SK-N-SH (cell line): ENCODE measurements at regions not wholly inside any gene's neighbourhood (a gene's known extent, or its start where the extent isn't known, plus 50 kb on each side); places are given as distances from the start of the nearest gene placed in this dataset.

Experiments
- CTCF ChIA-PET: fragments of 300-600, 350-600 bp; formaldehyde crosslinking; extraction: SDS; loops from one replicate; lab custom pipeline; 2021; lab: Yijun Ruan, JAX
- POLR2A ChIA-PET: fragments of 350-600 bp; sonication (Branson Sonifier 250); formaldehyde crosslinking; extraction: SDS; loops from one replicate; lab custom pipeline; 2020; ENCODE audit warnings: antibody characterized with exemption, inconsistent platforms; lab: Yijun Ruan, JAX
- DNase-seq: peaks from one replicate; pipeline ENCODE4 v3.0.0; 2012
- H2AFZ ChIP-seq: fragments of 200-600 bp; sonication (generic); 2 replicates; pipeline ENCODE4 v1.8.1; 2016; ENCODE audit warnings: antibody characterized with exemption, mild to moderate bottlenecking, low read depth
- H3F3A ChIP-seq: fragments of 200-600 bp; sonication (generic); replicated peaks from 2 replicates; pipeline ENCODE3; 2016; ENCODE audit warnings: antibody characterized with exemption, mild to moderate bottlenecking; ENCODE audit not compliant: insufficient read depth
- H3K27ac ChIP-seq, 2 experiments: fragments of 200-500 bp in 1 of 2; fragments of 200-600 bp in 1 of 2; sonication (Bioruptor generic) in 1 of 2; sonication (generic), shearing (Covaris generic) in 1 of 2; 2 replicates each; pipeline versions ENCODE4 v1.5.1 to v1.6.1; 2014 to 2016; ENCODE audit warnings: low read depth in 2 of 2, inconsistent platforms in 1 of 2, low read length in 1 of 2, mild to moderate bottlenecking in 1 of 2, mixed read lengths in 1 of 2
- H3K27me3 ChIP-seq: fragments of 200-600 bp; sonication (generic), shearing (Covaris generic); 2 replicates; pipeline ENCODE4 v1.6.1; 2016; ENCODE audit warnings: mixed run types; ENCODE audit not compliant: insufficient read depth
- H3K36me3 ChIP-seq, 2 experiments: fragments of 200-500 bp in 1 of 2; fragments of 200-600 bp in 1 of 2; sonication (Bioruptor generic) in 1 of 2; sonication (generic) in 1 of 2; replicated peaks in 1 of 2; 2 replicates each; pipeline versions ENCODE3 to v1.5.1; 2014 to 2016; ENCODE audit warnings: low read length in 1 of 2, mild to moderate bottlenecking in 1 of 2; ENCODE audit not compliant: insufficient read depth in 2 of 2, control insufficient read depth in 1 of 2
- H3K4me1 ChIP-seq, 2 experiments: fragments of 200-500 bp in 1 of 2; fragments of 200-600 bp in 1 of 2; sonication (Bioruptor generic) in 1 of 2; sonication (generic), shearing (Covaris generic) in 1 of 2; 2 replicates each; pipeline versions ENCODE4 v1.5.1 to v1.6.1; 2014 to 2016; ENCODE audit warnings: low read depth in 1 of 2, low read length in 1 of 2, mixed run types in 1 of 2; ENCODE audit not compliant: insufficient read depth in 2 of 2, control insufficient read depth in 1 of 2
- H3K4me2 ChIP-seq: fragments of 200-600 bp; sonication (generic), shearing (Covaris generic); 2 replicates; pipeline ENCODE4 v1.6.1; 2017; ENCODE audit warnings: mixed run types
- H3K4me3 ChIP-seq, 2 experiments: fragments of 200-500 bp in 1 of 2; fragments of 200-600 bp in 1 of 2; sonication (Bioruptor generic) in 1 of 2; sonication (generic), shearing (Covaris generic) in 1 of 2; 2 replicates each; pipeline versions ENCODE4 v1.5.1 to v1.8.1; 2014 to 2016; ENCODE audit warnings: low read depth in 2 of 2, inconsistent platforms in 1 of 2, low read length in 1 of 2, mild to moderate bottlenecking in 1 of 2, mixed read lengths in 1 of 2, moderate library complexity in 1 of 2
- H3K79me2 ChIP-seq: fragments of 200-600 bp; sonication (generic); 2 replicates; pipeline ENCODE4 v1.8.1; 2017; ENCODE audit warnings: mild to moderate bottlenecking; ENCODE audit not compliant: insufficient read depth
- H3K9ac ChIP-seq: fragments of 200-600 bp; sonication (generic); 2 replicates; pipeline ENCODE4 v1.6.1; 2017; ENCODE audit warnings: mixed run types
- H3K9me2 ChIP-seq: fragments of 200-600 bp; sonication (generic); 2 replicates; pipeline ENCODE4 v1.6.1; 2017; ENCODE audit warnings: mixed run types
- H3K9me3 ChIP-seq: fragments of 200-600 bp; sonication (generic); 2 replicates; pipeline ENCODE4 v1.6.1; 2017; ENCODE audit warnings: mixed run types, mild to moderate bottlenecking, moderate library complexity
- H4K20me1 ChIP-seq: fragments of 200-600 bp; sonication (generic); 2 replicates; pipeline ENCODE4 v1.6.1; 2017; ENCODE audit warnings: mild to moderate bottlenecking, mixed run types; ENCODE audit not compliant: insufficient read depth
- CHD2 ChIP-seq: fragments of 150-350 bp; IDR thresholded peaks from 2 replicates; pipeline ENCODE4 v1.6.1; 2018; ENCODE audit warnings: low read length; ENCODE audit not compliant: partially characterized antibody
- ELF1 ChIP-seq: IDR thresholded peaks from 2 replicates; pipeline ENCODE4 v1.4.0; 2012
- EZH2phosphoT487 ChIP-seq: fragments of 200-600 bp; sonication (generic); IDR thresholded peaks from 2 replicates; pipeline ENCODE4 v1.6.1; 2017; ENCODE audit warnings: low read depth, mixed run types, mild to moderate bottlenecking, antibody characterized with exemption, moderate library complexity, borderline replicate concordance
- FOXJ3 ChIP-seq: sonication (generic); formaldehyde crosslinking; IDR thresholded peaks from 2 replicates; pipeline ENCODE4 v1.5.1; 2020; ENCODE audit warnings: mild to moderate bottlenecking, missing genetic modification reagents
- GATA2 ChIP-seq: sonication (generic); formaldehyde crosslinking; IDR thresholded peaks from 2 replicates; pipeline ENCODE4 v1.5.0; 2020; ENCODE audit warnings: mild to moderate bottlenecking, missing genetic modification reagents
- IRF3 ChIP-seq: fragments of 150-350 bp; IDR thresholded peaks from 2 replicates; pipeline ENCODE4 v1.6.1; 2016; ENCODE audit warnings: mild to moderate bottlenecking, low read depth, low read length
- JUND ChIP-seq: IDR thresholded peaks from 2 replicates; pipeline ENCODE4 v1.4.0; 2012
- NRF1 ChIP-seq: IDR thresholded peaks from 2 replicates; pipeline ENCODE4 v1.6.1; 2012; ENCODE audit warnings: low read depth, mild to moderate bottlenecking, low read length
- POLR2AphosphoS5 ChIP-seq: IDR thresholded peaks from 2 replicates; pipeline ENCODE4 v1.6.1; 2012; ENCODE audit warnings: low read depth, low read length
- RCOR1 ChIP-seq: fragments of 150-350 bp; IDR thresholded peaks from 2 replicates; pipeline ENCODE4 v1.6.1; 2017; ENCODE audit warnings: antibody characterized with exemption, low read length
- RFX5 ChIP-seq: IDR thresholded peaks from 2 replicates; pipeline ENCODE4 v1.6.1; 2012; ENCODE audit warnings: mild to moderate bottlenecking, improper control_type of control experiment, low read length
- SMC3 ChIP-seq: IDR thresholded peaks from 2 replicates; pipeline ENCODE4 v1.6.1; 2012; ENCODE audit warnings: low read depth, low read length, improper control_type of control experiment
- TAF1 ChIP-seq: IDR thresholded peaks from 2 replicates; pipeline ENCODE4 v1.6.1; 2012; ENCODE audit warnings: low read depth, mild to moderate bottlenecking, low read length, moderate library complexity, borderline replicate concordance
- TCF12 ChIP-seq: IDR thresholded peaks from 2 replicates; pipeline ENCODE4 v1.4.0; 2012
- TEAD4 ChIP-seq: IDR thresholded peaks from 2 replicates; pipeline ENCODE4 v1.4.0; 2012; ENCODE audit warnings: mild to moderate bottlenecking, borderline replicate concordance; ENCODE audit not compliant: insufficient read depth
- YY1 ChIP-seq: IDR thresholded peaks from 2 replicates; pipeline ENCODE4 v1.4.0; 2012; ENCODE audit warnings: low read depth, mild to moderate bottlenecking
- ZBTB33 ChIP-seq: IDR thresholded peaks from 2 replicates; pipeline ENCODE4 v1.4.0; 2012; ENCODE audit warnings: low read depth, borderline replicate concordance
- WGBS: methylation state at CpG from one replicate; pipeline ENCODE4 v1.1.6; 2017; ENCODE audit warnings: low lambda C conversion rate; 5-methylcytosine and 5-hydroxymethylcytosine counted together

DNA sequence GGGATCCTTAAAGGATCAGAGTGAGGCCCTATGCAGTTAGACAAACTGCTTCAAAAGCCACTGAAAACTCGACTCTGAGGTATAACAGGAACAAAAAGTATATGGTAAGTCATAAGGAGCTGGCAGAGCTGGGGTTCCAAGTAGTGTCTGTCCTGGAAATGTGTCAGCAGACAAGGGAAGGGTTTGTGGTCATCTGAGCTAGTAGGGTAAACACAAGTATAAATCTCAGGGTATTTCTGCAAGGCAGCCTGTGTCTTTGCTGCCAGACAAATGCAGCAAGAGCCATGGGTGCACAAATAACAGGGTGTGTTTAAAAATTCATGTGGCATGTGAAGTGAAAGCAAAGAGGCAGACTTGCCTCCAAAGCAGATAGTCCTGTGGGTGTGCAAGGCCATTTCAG lies 759.0 kb upstream of the ADAMTS5 start:
- DNase-seq, result no peak
- Histone ChIP-seq H3K4me3 (no peak overlapping the region), H3K4me1 (no peaks in the 10 kb centered on the region), H2AFZ (no peak overlapping the region), H3K79me2 (no peaks in the 10 kb centered on the region), H3K9me3 (no peaks in the 10 kb centered on the region; the same call in 1 of the 2 replicates), H3K27ac (no peak overlapping the region), H3K36me3 (peaks cover 0 to 5% of the 10 kb centered on the region in 2 experiments), H3K4me2 (no peak overlapping the region), H3K27me3 (no peaks in the 10 kb centered on the region), H3F3A (no peaks in the 10 kb centered on the region), H4K20me1 (no peaks in the 10 kb centered on the region), H3K9me2 (no peaks in the 10 kb centered on the region), H3K9ac (no peak overlapping the region)
- TF ChIP-seq RCOR1 (no peak), RFX5 (no peak)
- 6% methylated on average over 1 of the region's 1 CpG for WGBS
- ChIA-PET CTCF (interaction anchor here (1.3 to 1.5 kb wide), 2 partner anchors 11 to 875 kb away, joined by 3 to 4 read pairs; no protein-coding TSS in a partner anchor), POLR2A (no interaction called here)

- CTCF ChIA-PET, result interaction anchor here (0.6 to 0.9 kb wide), 2 partner anchors 171 to 1023 kb away, joined by 3 read pairs; no protein-coding TSS in a partner anchor
- no peak overlapping the region for H3K9ac ChIP-seq
Observed at GRCh38 chr21:27722095-27722494, 755.2 kb upstream of the ADAMTS5 start.

More at GRCh38 chr21:27722095-27722494, 755.2 kb upstream of the ADAMTS5 start:
- TF ChIP-seq NRF1, result no peak
- TF ChIP-seq TAF1, result no peak
- no peak for TF ChIP-seq CHD2
- TF ChIP-seq ELF1, result no peak
- TF ChIP-seq GATA2 (CRISPR knock-in tag), result no peak
- TF ChIP-seq FOXJ3 (CRISPR knock-in tag), result no peak
- TF ChIP-seq POLR2AphosphoS5, result no peak
- no peak for TF ChIP-seq TEAD4
- TF ChIP-seq SMC3, result no peak
- no peak for TF ChIP-seq ZBTB33
- TF ChIP-seq TCF12, result no peak
- no peak for TF ChIP-seq RFX5
- no peak for TF ChIP-seq IRF3
- no peak for TF ChIP-seq YY1
- TF ChIP-seq JUND, result no peak
- no peak for TF ChIP-seq EZH2phosphoT487
- DNase-seq, result no peak
- Histone ChIP-seq H3K79me2 (no peaks in the 10 kb centered on the region), H3K4me3 (no peak overlapping the region), H3F3A (no peaks in the 10 kb centered on the region), H3K9me3 (no peaks in the 10 kb centered on the region; the same call in 1 of the 2 replicates), H3K27me3 (no peaks in the 10 kb centered on the region), H2AFZ (no peak overlapping the region), H3K4me1 (no peaks in the 10 kb centered on the region), H4K20me1 (no peaks in the 10 kb centered on the region), H3K4me2 (no peak overlapping the region), H3K27ac (no peak overlapping the region), H3K9me2 (no peaks in the 10 kb centered on the region), H3K36me3 (no peaks in the 10 kb centered on the region)
- POLR2A ChIA-PET, result no interaction called here
